A673 (cell line): ENCODE measurements at regions not wholly inside any gene's neighbourhood (a gene's known extent, or its start where the extent isn't known, plus 50 kb on each side); places are given as distances from the start of the nearest gene placed in this dataset.
"Not testable (repeated sequence)": the region's sequence is repeated elsewhere in the genome, so short reads cannot be mapped to it uniquely, and the experiment has no call there.

Experiments
- CTCF ChIP-seq: fragments of 300-800, 200-600 bp; sonication (generic); conservative IDR thresholded peaks from 2 replicates; pipeline ENCODE4 v1.5.1; 2017; ENCODE audit warnings: low read depth, mild to moderate bottlenecking, antibody characterized with exemption, low read length, moderate library complexity, mixed read lengths
- EZH2 ChIP-seq: fragments of 200-600 bp; sonication (generic); IDR thresholded peaks from 2 replicates; pipeline ENCODE4 v1.6.1; 2017; ENCODE audit warnings: borderline replicate concordance, low read depth, mild to moderate bottlenecking, mixed read lengths, antibody characterized with exemption, low read length; ENCODE audit not compliant: poor library complexity, severe bottlenecking

GRCh38 chr1:146376708-146377496 is 148.1 kb upstream of the NOTCH2NLA start:
- TF ChIP-seq CTCF, EZH2: not testable (repeated sequence)
